GM10266 (cell line): ENCODE measurements at regions not wholly inside any gene's neighbourhood (a gene's known extent, or its start where the extent isn't known, plus 50 kb on each side); places are given as distances from the start of the nearest gene placed in this dataset.

Source experiments
- DNase-seq: peaks from one replicate; pipeline ENCODE4 v3.0.0; 2012; ENCODE audit errors: extremely low spot score
- CTCF ChIP-seq: IDR thresholded peaks from 2 replicates; pipeline ENCODE4 v1.5.1; 2012; ENCODE audit warnings: mild to moderate bottlenecking, low read depth; ENCODE audit not compliant: control insufficient read depth, insufficient read depth; ENCODE audit errors: missing control alignments

GRCh38 chr2:117091041-117091837, 723.3 kb upstream of the DDX18 start:
- no peak for DNase-seq
- TF ChIP-seq CTCF, result no peak

GRCh38 chr2:117101613-117102012, 712.9 kb upstream of the DDX18 start:
- TF ChIP-seq CTCF, result no peak
- DNase-seq, result no peak

GRCh38 chr2:117108741-117109267, 705.7 kb upstream of the DDX18 start:
- no peak for DNase-seq
- no peak for TF ChIP-seq CTCF

GRCh38 chr2:117118994-117119393, 695.5 kb upstream of the DDX18 start:
- DNase-seq, result no peak
- no peak for TF ChIP-seq CTCF

- DNase-seq, result no peak
- no peak for TF ChIP-seq CTCF
These were observed 691.1 kb upstream of the DDX18 start for GRCh38 chr2:117123362-117123761.

GRCh38 chr2:117126656-117127055, 687.8 kb upstream of the DDX18 start:
- DNase-seq, result no peak
- TF ChIP-seq CTCF, result no peak

GRCh38 chr2:117127680-117128079, 686.8 kb upstream of the DDX18 start:
- DNase-seq, result no peak
- no peak for TF ChIP-seq CTCF
